ENCODE measurements at regions not wholly inside any gene's neighbourhood (a gene's known extent, or its start where the extent isn't known, plus 50 kb on each side); places are given as distances from the start of the nearest gene placed in this dataset.

- no peak for DNase-seq
These were observed 328.4 kb upstream of the POU3F1 start for GRCh38 chr1:38375035-38375434.

- no peak for DNase-seq
These were observed 324.9 kb upstream of the POU3F1 start for GRCh38 chr1:38371505-38371844.

- no peak for DNase-seq
These were observed 324.3 kb upstream of the POU3F1 start for GRCh38 chr1:38370716-38371504.

GRCh38 chr1:38365242-38365641 is 318.6 kb upstream of the POU3F1 start:
- DNase-seq = no peak

- no peak for DNase-seq
These were observed 315.0 kb upstream of the POU3F1 start for GRCh38 chr1:38361566-38361965.

GRCh38 chr1:38360807-38361206 is 314.2 kb upstream of the POU3F1 start:
- peak in 1 of 2 experiments; percentile 14 for DNase-seq

GRCh38 chr1:38353956-38354355 is 307.4 kb upstream of the POU3F1 start:
- DNase-seq = peak in 1 of 2 experiments; percentile 11

- no peak for DNase-seq
These were observed 306.3 kb upstream of the POU3F1 start for GRCh38 chr1:38352869-38353268.

GRCh38 chr1:38347446-38348175 is 301.0 kb upstream of the POU3F1 start:
- no peak for DNase-seq

- no peak for DNase-seq
These were observed 298.1 kb upstream of the POU3F1 start for GRCh38 chr1:38344716-38345115.

DNA sequence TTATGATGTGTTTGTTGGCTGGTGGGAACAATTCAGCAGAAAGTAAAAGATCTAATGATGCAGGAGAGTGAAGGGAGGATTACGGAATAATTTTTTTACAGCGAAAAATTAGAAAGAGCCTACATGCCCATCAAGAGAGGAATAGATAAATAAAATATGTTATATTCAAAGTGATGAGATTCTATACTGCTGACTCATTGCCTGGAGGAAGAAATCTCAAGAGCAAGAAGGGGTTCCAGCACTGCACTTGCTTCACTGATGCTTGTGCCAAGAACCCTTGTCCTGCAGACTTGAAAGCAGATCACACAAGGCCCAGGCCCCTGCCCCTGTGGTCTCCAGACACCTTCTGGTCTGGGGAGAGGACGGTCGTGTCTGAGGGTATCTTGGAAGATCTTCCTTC is 295.1 kb upstream of the POU3F1 start:
- DNase-seq = no peak

GRCh38 chr1:38340409-38340808 is 293.8 kb upstream of the POU3F1 start:
- DNase-seq = no peak

DNA sequence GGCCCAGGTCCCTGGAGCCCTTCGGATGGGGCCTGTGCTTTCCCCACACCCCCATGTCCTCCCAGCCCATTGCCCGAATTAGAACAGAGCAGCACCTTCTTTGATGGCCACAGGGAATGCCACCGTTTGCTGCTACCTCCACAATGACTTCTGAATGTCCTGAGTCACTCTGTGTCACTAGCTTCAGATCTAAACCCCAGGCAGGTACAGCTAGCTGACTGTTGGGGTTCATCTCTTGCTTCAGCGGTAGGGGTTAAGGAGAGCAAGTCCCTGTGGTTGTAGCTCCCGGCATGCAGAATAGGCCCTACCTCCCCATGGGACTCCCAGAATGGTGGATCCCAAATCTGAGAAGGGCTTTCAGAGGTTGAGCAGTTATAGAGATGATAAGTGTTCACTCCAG is 291.1 kb upstream of the POU3F1 start:
- DNase-seq = no peak

- no peak for DNase-seq
These were observed 290.4 kb upstream of the POU3F1 start for GRCh38 chr1:38336961-38337360.

- DNase-seq = no peak
These were observed 289.8 kb upstream of the POU3F1 start for GRCh38 chr1:38336301-38336923.

DNA sequence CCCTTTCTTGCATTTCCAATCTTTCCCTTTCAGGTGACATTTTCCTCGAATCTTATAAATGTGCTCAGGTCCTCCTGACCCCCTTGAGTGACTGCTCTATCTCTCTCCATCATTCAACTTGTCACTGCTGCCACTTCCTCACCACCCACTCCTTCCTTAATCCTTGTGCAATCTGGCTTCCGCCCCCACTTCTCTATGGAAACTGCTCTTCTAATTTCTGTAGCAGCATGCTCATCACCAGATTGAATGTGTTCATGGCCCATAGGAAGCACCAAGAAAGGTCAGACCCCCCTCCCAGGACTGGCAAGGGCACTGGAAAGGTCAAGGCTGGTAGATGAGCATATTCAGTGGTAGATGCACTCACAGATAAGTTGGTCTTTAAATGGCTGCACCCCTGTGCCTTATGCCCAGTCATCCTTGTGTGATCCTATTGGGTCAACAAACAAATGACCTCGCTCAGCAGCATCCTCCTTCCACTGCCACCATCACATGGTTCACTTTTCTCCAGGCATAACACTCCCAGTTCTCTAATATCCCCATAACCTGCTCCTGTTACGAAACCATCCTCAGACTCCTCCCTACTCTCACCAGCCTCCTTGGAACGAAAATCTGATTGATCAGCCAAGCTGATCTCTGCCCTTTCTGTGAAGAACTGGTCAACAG is 288.5 kb upstream of the POU3F1 start:
- DNase-seq = peak in 1 of 2 experiments; percentile 53

- DNase-seq = no peak
These were observed 286.2 kb upstream of the POU3F1 start for GRCh38 chr1:38332649-38333310.

DNA sequence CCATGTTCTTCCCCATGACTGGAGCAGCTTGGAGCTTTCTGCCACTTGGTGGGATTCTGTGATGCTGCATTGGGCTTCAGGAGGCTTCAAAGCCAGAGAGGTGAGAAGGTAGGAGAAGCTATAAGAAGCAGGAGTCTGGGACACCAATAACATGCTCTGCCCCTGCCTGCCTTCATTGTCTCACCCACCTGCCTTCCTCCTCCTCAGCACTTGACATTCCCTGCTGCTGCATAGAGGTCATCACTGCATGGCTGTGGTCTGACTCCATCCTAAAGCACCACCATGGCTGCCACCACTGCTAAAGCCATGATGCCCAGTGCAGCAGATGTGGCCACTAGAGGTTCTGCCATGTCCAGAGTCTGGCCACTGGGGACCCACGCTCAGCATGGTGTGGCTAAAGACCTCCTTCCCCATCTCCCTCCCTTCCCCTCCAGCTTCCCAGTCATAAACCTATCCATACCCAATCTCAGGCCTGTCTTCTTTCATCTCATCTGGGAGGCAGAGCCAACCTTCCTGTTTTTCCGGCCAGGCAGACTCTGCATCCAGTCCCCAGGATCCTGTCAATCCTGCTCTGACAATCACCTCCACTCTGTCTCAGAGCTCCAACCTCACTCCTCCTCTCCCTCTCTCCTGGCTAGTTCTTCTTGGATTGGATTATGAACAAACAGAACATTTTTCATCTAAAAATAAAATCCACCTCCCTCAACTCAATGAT is 285.1 kb upstream of the POU3F1 start:
- no peak for DNase-seq

DNA sequence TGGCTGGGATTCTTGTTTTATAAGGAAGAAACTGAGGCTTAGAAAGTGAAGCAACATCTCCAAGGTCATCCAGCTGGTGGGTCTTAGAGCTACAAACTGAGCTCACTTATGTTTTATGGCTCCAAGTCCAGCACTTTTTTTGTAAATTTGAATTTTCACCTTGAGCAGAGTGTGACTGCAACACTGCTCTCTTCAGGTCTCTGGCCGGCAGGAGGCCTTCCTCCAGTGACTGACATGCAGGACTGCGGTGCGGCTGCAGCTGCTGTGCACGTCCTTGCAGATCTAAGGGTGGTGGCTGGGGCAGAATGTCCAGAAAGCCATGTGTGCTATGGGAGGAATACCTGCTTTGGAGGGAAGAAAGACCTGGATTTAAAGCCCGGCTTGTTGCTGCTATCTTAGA is 284.2 kb upstream of the POU3F1 start:
- DNase-seq = no peak

GRCh38 chr1:38329644-38330043 is 283.1 kb upstream of the POU3F1 start:
- no peak for DNase-seq

DNA sequence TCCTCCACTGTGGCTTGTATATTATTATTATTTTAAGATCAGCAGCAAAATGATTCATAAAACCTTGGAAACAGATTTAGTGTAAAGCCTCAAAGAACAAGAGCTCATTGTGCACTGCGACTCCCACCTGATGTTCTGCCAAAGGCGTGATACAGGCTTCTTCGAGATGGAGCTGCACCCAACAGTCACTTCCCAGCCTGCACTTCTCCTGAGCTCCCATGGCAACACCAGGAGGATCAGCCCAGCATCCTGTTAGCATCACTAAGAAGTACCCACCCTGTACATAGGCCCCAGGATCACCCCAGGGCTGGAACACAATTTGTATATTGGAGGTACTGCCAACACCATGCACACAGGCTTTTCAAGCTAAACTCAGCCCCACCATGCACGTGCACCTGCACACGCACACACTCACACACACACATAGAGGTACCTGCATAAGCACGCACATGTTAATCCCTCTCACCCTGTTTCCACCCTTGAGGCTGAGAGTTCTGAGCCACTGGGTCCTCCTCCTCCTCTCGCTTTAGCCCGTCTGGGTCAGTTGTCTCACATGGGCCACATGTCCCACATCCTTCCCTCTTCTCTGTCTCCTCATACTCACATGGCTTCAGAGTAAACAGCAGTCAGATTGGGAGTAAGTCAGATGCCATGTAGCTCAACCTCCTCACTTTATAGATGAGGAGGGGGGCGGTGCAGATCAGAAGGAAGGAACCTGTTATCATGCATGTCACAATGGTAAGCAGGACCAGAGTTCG is 281.9 kb upstream of the POU3F1 start:
- no peak for DNase-seq
